Testis (tissue), 2 donors: ENCODE measurements at regions not wholly inside any gene's neighbourhood (a gene's known extent, or its start where the extent isn't known, plus 50 kb on each side); places are given as distances from the start of the nearest gene placed in this dataset.

Source experiments
- POLR2A ChIP-seq: fragments of 450-650 bp; IDR thresholded peaks from one replicate; pipeline ENCODE4 v1.6.1; 2017; ENCODE audit warnings: antibody characterized with exemption, mild to moderate bottlenecking, moderate library complexity
- TF ChIP-seq, protein P1 (sequence below), 3 experiments: fragments of 450-650 bp in 2 of 3; fragments of 200-600 bp in 1 of 3; sonication (generic) in 1 of 3; IDR thresholded peaks; one replicate each; pipeline ENCODE4 v1.5.1; 2016 to 2019; ENCODE audit warnings: antibody characterized with exemption in 3 of 3, mild to moderate bottlenecking in 2 of 3, moderate library complexity in 1 of 3

DNA sequence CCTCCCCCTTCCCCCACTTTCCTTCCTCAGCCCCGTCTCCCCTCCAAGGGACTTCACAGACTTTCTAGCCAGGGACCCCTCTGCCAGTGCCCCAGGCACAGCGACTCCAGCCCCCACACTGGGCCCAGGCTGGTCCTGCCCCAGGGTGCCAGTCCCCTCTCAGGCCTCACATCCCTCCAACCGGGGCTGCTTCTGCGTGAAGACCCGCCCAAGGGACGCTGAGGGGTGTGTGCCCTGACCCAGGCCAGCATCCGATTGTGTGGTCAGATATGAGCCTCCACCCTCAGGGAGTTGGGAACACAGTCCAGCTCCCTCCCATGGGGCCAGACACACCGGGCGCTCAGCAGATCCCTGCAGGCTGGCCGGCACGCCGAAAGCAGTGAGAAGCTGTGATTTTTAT is 97.0 kb downstream of the MICALL2 start:
- TF ChIP-seq, protein P1, sequence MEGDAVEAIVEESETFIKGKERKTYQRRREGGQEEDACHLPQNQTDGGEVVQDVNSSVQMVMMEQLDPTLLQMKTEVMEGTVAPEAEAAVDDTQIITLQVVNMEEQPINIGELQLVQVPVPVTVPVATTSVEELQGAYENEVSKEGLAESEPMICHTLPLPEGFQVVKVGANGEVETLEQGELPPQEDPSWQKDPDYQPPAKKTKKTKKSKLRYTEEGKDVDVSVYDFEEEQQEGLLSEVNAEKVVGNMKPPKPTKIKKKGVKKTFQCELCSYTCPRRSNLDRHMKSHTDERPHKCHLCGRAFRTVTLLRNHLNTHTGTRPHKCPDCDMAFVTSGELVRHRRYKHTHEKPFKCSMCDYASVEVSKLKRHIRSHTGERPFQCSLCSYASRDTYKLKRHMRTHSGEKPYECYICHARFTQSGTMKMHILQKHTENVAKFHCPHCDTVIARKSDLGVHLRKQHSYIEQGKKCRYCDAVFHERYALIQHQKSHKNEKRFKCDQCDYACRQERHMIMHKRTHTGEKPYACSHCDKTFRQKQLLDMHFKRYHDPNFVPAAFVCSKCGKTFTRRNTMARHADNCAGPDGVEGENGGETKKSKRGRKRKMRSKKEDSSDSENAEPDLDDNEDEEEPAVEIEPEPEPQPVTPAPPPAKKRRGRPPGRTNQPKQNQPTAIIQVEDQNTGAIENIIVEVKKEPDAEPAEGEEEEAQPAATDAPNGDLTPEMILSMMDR (IDR thresholded peaks at IDR 0.05), result no peak
- TF ChIP-seq POLR2A, result no peak
